ENCODE measurements at regions not wholly inside any gene's neighbourhood (a gene's known extent, or its start where the extent isn't known, plus 50 kb on each side); places are given as distances from the start of the nearest gene placed in this dataset.

DNA sequence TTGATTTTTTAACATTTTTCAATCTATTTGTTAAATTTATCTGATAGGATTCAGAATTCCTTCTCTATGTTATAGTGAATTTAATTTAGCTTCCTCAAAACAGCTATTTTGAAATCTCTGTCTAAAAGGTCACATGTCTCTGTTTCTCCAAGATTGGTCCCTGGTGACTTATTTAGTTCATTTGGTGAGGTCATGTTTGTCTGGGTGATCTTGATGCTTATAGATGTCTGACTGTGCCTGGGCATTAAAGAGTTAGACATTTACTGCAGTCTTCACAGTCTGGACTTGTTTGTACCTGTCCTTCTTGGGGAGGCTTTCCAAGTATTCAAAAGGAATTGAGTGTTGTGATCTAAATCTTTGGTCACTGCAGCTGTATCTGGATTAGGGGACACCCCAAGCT is 169.5 kb upstream of the C2CD4B start:
- no peak for DNase-seq (ENCODE audit: low read depth)
- no peak overlapping the region for H3K4me3 ChIP-seq (ENCODE audit: low read length)
- no peak for TF ChIP-seq CTCF (conservative IDR thresholded peaks at IDR 0.05; ENCODE audit: low read length)

DNA sequence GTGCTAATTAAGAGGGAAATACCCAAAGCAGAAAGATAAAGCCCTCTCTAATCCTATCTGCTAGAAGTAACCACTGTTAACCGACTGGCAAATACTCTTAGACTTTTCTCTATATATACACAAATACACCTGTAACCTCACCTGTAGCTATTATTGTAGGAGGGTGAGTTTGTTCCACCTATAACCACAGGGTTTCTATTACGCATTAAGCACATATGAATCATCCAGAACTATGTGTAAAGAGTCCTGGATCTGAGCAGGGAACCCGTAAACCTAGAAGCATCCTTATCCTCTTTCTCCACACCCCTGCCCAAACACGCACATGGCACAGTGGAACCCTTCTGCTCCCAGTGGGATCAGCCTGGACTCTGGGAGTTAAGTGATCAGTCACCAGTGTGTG is 172.8 kb upstream of the C2CD4B start:
- no peak for DNase-seq (ENCODE audit: low read depth)
- H3K4me3 ChIP-seq (ENCODE audit: low read length) = no peak overlapping the region
- TF ChIP-seq CTCF (conservative IDR thresholded peaks at IDR 0.05; ENCODE audit: low read length) = no peak

DNA sequence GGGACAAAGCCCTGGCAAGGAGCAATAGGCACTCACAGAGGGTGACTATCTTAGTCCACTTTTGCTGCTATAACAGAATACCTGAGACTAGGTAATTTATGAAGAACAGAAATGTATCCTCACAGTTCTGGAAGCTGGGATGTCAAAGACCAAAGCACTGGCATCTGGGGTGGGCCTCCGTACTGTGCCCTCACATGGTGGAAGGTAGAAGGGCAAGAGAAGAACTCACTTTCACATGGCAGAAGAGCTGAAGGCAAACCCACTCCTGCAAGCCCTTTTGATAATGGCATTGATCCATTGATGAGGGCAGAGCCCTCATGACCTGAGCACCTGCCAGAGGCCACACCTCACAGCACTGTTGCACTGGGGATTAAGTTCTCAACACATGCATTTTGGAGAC is 173.4 kb upstream of the C2CD4B start:
- no peak for DNase-seq (ENCODE audit: low read depth)
- no peak for TF ChIP-seq CTCF (conservative IDR thresholded peaks at IDR 0.05; ENCODE audit: low read length)
- no peak overlapping the region for H3K4me3 ChIP-seq (ENCODE audit: low read length)

DNA sequence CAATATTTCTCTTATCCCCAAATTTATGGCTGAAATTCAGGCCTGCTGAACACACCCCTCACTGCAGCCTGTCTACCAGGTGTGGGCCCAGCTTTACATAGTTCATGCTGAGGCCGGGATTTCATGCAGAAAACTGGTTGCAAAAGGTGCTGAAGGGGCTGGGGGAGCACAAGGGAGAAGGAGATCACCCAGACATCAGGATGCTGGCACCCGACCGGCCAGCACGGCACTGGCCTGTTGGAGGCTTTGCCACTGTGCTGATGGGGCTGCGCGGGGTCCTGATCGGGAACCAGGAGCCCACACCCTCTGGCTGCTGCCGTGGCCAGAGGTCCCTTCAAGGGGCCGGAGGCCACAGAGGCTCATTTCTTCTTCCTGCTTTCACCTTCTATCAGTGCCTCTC is 177.9 kb upstream of the C2CD4B start:
- no peak for TF ChIP-seq CTCF (conservative IDR thresholded peaks at IDR 0.05; ENCODE audit: low read length)
- no peak for DNase-seq (ENCODE audit: low read depth)
- H3K4me3 ChIP-seq (ENCODE audit: low read length) = no peak overlapping the region

DNA sequence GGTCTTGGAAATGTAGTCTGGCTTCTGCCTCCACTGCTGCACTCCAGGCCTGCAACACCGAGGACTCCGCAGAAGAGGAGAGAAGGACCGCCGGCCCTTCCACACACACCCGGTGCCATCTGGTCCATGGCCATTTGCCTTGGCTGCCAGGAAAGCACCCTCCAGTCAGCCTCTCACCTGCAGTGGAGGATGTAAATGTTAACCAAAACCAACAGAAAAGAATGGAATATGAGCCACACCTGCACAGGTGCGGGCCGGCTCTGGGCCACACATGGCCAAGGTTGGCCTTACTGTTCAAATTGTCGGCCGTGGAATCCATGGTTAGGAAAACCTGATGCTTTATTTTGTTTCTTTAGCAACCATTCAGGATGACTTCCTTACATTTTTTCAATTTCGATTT is 178.3 kb upstream of the C2CD4B start:
- H3K4me3 ChIP-seq (ENCODE audit: low read length) = no peak overlapping the region
- no peak for DNase-seq (ENCODE audit: low read depth)
- no peak for TF ChIP-seq CTCF (conservative IDR thresholded peaks at IDR 0.05; ENCODE audit: low read length)

DNA sequence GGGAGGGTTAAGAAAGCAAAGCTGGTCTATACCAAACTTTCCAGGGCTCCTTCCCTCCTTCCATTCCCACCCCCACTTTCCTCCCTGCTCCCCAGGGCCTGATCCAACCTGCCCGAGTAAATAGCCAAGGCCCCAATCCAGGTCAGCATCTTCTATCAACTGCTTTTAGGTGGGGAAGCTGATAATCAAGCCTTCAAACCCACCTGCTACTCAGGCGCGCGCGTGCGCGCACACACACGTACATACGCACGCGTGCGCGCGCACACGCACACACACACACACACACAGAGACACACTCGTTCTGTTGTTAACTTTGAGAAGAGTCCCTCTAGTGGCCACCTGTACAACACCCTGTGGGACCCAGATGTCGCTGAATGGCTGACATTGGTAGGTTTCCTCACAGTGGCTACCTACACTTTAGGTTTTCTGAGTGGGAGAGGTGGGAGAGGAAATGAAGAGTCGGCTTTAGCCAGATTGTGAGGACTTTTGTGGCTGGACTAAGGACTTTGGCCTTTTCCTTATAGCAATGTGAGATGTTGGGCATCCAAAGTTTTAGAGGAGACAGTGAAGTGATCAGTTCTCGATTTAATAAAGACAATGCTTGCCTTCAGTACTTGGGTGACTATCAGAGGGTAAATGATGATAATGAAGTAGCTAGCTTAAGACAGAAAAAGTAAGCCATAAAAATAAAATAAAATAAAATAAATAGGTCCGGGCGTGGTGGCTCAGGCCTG is 179.9 kb upstream of the C2CD4B start:
- TF ChIP-seq CTCF (conservative IDR thresholded peaks at IDR 0.05; ENCODE audit: low read length) = peak; percentile 57
- DNase-seq (ENCODE audit: low read depth) = peak; percentile 64
- no peak overlapping the region for H3K4me3 ChIP-seq (ENCODE audit: low read length)

- DNase-seq (ENCODE audit: low read depth) = no peak
- H3K4me3 ChIP-seq (ENCODE audit: low read length) = no peak overlapping the region
These were observed 181.1 kb upstream of the C2CD4B start for GRCh38 chr15:62346168-62346567.

More at GRCh38 chr15:62346168-62346567, 181.1 kb upstream of the C2CD4B start:
- no peak for TF ChIP-seq CTCF (conservative IDR thresholded peaks at IDR 0.05; ENCODE audit: low read length)
